Trophoblast cell (in vitro differentiated cells and primary cell): ENCODE measurements at regions not wholly inside any gene's neighbourhood (a gene's known extent, or its start where the extent isn't known, plus 50 kb on each side); places are given as distances from the start of the nearest gene placed in this dataset.

Experiments
- DNase-seq, 2 donors: peaks; one replicate each; pipeline ENCODE4 v3.0.0-alpha.2; 2016
- H2AFZ ChIP-seq: 2 replicates; pipeline ENCODE4 v1.6.1; 2013; ENCODE audit warnings: low read length, moderate library complexity, mild to moderate bottlenecking; ENCODE audit not compliant: insufficient read depth, poor library complexity
- H2AK5ac ChIP-seq: 2 replicates; pipeline ENCODE4 v1.6.1; 2013; ENCODE audit warnings: mild to moderate bottlenecking, low read length
- H2BK120ac ChIP-seq: 2 replicates; pipeline ENCODE4 v1.6.1; 2013; ENCODE audit warnings: low read length, mild to moderate bottlenecking, moderate library complexity; ENCODE audit not compliant: insufficient read depth, poor library complexity
- H2BK12ac ChIP-seq: 2 replicates; pipeline ENCODE4 v1.6.1; 2013; ENCODE audit warnings: mild to moderate bottlenecking, low read length, moderate library complexity
- H2BK5ac ChIP-seq: 2 replicates; pipeline ENCODE4 v1.6.1; 2013; ENCODE audit warnings: low read length, low read depth, moderate library complexity, mild to moderate bottlenecking; ENCODE audit not compliant: poor library complexity
- H3K14ac ChIP-seq: 2 replicates; pipeline ENCODE4 v1.6.1; 2013; ENCODE audit warnings: mild to moderate bottlenecking, low read length
- H3K18ac ChIP-seq: 2 replicates; pipeline ENCODE4 v1.6.1; 2013; ENCODE audit warnings: mild to moderate bottlenecking, low read length
- H3K23ac ChIP-seq: 2 replicates; pipeline ENCODE4 v1.6.1; 2013; ENCODE audit warnings: low read length
- H3K27ac ChIP-seq: 2 replicates; pipeline ENCODE4 v1.5.1; 2013; ENCODE audit warnings: low read depth, mild to moderate bottlenecking, inconsistent platforms, low read length, moderate library complexity
- H3K27me3 ChIP-seq: 2 replicates; pipeline ENCODE4 v1.6.1; 2013; ENCODE audit warnings: inconsistent platforms, mild to moderate bottlenecking, low read length, moderate library complexity; ENCODE audit not compliant: insufficient read depth
- H3K36me3 ChIP-seq, 2 experiments: 1 replicate in 1 of 2; 2 replicates in 1 of 2; pipeline ENCODE4 v1.6.1; 2013; ENCODE audit warnings: low read length in 2 of 2, mild to moderate bottlenecking in 2 of 2, moderate library complexity in 1 of 2; ENCODE audit not compliant: insufficient read depth in 2 of 2, control insufficient read depth in 1 of 2
- H3K4ac ChIP-seq: 2 replicates; pipeline ENCODE4 v1.6.1; 2013; ENCODE audit warnings: low read depth, mild to moderate bottlenecking, low read length, moderate library complexity
- H3K4me1 ChIP-seq, 2 experiments: 1 replicate in 1 of 2; 2 replicates in 1 of 2; pipeline ENCODE4 v1.6.1; 2013; ENCODE audit warnings: low read length in 2 of 2, mild to moderate bottlenecking in 2 of 2, moderate library complexity in 1 of 2; ENCODE audit not compliant: insufficient read depth in 2 of 2, control insufficient read depth in 1 of 2
- H3K4me2 ChIP-seq: 2 replicates; pipeline ENCODE4 v1.6.1; 2013; ENCODE audit warnings: inconsistent platforms, mild to moderate bottlenecking, low read length, moderate library complexity
- H3K4me3 ChIP-seq: 2 replicates; pipeline ENCODE4 v1.5.1; 2013; ENCODE audit warnings: mild to moderate bottlenecking, low read depth, low read length, inconsistent platforms
- H3K79me1 ChIP-seq: one replicate; pipeline ENCODE4 v1.6.1; 2013; ENCODE audit warnings: low read length
- H3K79me2 ChIP-seq: 2 replicates; pipeline ENCODE4 v1.6.1; 2013; ENCODE audit warnings: low read length, mild to moderate bottlenecking; ENCODE audit not compliant: control insufficient read depth, insufficient read depth, poor library complexity
- H3K9ac ChIP-seq: 2 replicates; pipeline ENCODE4 v1.6.1; 2013; ENCODE audit warnings: mild to moderate bottlenecking, low read length
- H3K9me3 ChIP-seq: 2 replicates; pipeline ENCODE4 v1.6.1; 2013; ENCODE audit warnings: low read depth, mild to moderate bottlenecking, control low read depth, inconsistent platforms, low read length; ENCODE audit not compliant: insufficient read depth
- H4K12ac ChIP-seq: 2 replicates; pipeline ENCODE4 v1.6.1; 2013; ENCODE audit warnings: low read depth, mild to moderate bottlenecking, low read length, moderate library complexity
- H4K8ac ChIP-seq: 2 replicates; pipeline ENCODE4 v1.6.1; 2013; ENCODE audit warnings: low read depth, mild to moderate bottlenecking, low read length, moderate library complexity
- H4K91ac ChIP-seq: one replicate; pipeline ENCODE4 v1.6.1; 2013; ENCODE audit warnings: low read depth, mild to moderate bottlenecking, low read length, moderate library complexity
- WGBS: extraction: QIAGEN DNeasy Blood & Tissue Kit; methylation state at CpG from one replicate; pipeline ENCODE4 v1.1.7; 2013; ENCODE audit warnings: missing lambda C conversion rate; ENCODE audit not compliant: insufficient read length, insufficient coverage; ENCODE audit errors: extremely low coverage; 5-methylcytosine and 5-hydroxymethylcytosine counted together

DNA sequence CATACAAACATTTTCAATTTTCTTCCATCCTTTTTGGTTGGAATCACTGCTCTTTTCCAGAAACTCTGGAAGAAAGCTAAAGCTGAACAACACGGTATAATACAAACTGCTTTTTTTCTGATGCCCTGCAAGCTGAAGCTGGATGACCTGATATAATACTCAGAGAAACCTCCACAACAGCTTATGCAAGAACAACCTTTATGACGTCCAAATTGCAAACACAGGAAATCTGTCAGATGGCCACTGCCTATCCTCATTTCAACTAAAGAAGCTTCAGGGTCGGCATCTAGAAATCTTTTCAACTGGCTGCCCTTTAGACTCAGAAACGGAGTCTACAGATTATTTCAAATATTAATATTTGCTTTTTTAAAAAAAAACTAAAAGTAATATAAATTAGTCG is 106.5 kb upstream of the PRDM9 start:
- no peaks in the 10 kb centered on the region for H3K36me3 ChIP-seq
- no CpG with 5 or more reads among the region's 5 CpGs for WGBS
- no peak overlapping the region for H4K8ac ChIP-seq

DNA sequence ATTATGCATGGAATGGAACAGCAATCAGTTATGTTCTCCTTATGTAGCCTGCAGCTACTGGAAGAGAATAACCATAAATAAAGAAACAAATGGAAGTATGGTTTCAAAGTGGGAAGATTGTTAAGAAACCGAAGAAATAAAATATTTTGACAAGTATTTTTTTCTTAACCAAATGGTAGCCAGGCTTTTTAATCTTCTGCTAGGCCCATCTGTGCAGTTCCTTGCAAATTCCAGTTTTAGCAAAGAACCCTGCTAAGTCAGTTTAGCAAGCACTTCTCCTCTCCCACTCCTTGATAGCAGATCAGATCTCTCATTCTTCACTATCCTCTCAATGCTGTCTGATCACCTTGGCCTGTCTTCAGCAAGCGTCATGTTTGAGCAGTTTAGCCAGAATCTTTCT is 111.1 kb upstream of the PRDM9 start:
- no peaks in the 10 kb centered on the region for H3K79me1 ChIP-seq
- WGBS = no CpG with 5 or more reads among the region's 2 CpGs

More for the DNA sequence above, 106.5 kb upstream of the PRDM9 start:
- Histone ChIP-seq H3K9ac (no peak overlapping the region), H4K12ac (no peak overlapping the region), H3K18ac (no peak overlapping the region), H3K14ac (no peak overlapping the region), H2BK120ac (no peak overlapping the region), H3K23ac (no peak overlapping the region), H4K91ac (no peak overlapping the region), H3K4me1 (no peaks in the 10 kb centered on the region), H3K27me3 (no peaks in the 10 kb centered on the region), H2BK12ac (no peak overlapping the region), H3K4ac (no peak overlapping the region), H2BK5ac (no peak overlapping the region), H3K4me3 (no peak overlapping the region), H3K4me2 (no peak overlapping the region), H3K79me1 (no peaks in the 10 kb centered on the region), H3K9me3 (no peaks in the 10 kb centered on the region), H3K79me2 (no peaks in the 10 kb centered on the region), H3K27ac (no peak overlapping the region), H2AK5ac (no peak overlapping the region), H2AFZ (no peak overlapping the region)
- no peak for DNase-seq

DNA sequence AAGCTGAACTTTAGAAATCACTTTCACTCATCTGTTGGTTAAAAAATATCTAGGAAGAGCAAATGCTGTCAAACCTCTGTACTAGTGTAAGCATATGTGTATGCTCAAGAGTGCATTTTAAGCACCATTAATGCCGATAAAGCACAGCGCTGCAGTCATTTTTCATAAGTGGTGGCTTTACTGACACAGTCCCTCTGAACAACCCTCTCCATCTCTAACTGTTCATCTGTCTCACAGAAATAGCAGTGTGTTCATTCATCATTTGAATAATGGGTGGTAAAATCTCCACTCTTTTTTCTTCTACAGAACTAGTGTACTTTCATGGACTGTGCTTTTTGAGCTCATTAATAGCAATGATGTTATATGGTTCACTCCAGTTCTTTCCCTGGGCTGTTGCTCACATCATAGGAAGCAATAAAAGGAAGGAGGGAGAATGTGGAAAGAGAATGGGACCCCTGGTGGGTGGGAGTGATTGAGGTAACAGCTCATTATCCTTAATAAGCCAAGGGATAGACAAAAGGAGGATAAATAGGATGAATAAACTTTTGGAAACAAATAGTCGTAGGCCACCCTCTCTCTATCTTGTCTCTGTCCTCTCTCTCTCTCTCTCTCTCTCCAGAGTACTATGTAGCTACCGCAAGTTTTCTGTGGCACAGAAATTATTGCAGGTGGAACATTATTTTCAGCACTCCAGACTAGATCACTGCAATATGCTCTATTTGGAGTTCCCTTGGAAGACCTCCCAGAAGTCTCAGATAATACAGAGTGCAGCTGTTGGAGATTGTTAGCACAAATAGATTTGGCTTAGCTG is 117.9 kb upstream of the PRDM9 start:
- H3K79me1 ChIP-seq = no peaks in the 10 kb centered on the region
- H3K4me3 ChIP-seq = no peak overlapping the region
- WGBS = no CpG with 5 or more reads among the region's 4 CpGs
- H3K9ac ChIP-seq = no peak overlapping the region
- no peak for DNase-seq
- no peak overlapping the region for H3K18ac ChIP-seq
- no peak overlapping the region for H3K14ac ChIP-seq
- H3K23ac ChIP-seq = no peak overlapping the region
- no peak overlapping the region for H4K91ac ChIP-seq
- no peak overlapping the region for H2AK5ac ChIP-seq
- H3K36me3 ChIP-seq = no peaks in the 10 kb centered on the region
- H3K4me1 ChIP-seq = no peaks in the 10 kb centered on the region
- H3K9me3 ChIP-seq = no peaks in the 10 kb centered on the region
- no peak overlapping the region for H3K27ac ChIP-seq
- no peak overlapping the region for H2BK120ac ChIP-seq
- H3K27me3 ChIP-seq = no peaks in the 10 kb centered on the region
- no peak overlapping the region for H3K4ac ChIP-seq
- no peak overlapping the region for H2BK12ac ChIP-seq
- H4K12ac ChIP-seq = no peak overlapping the region
- H3K79me2 ChIP-seq = no peaks in the 10 kb centered on the region
- no peak overlapping the region for H3K4me2 ChIP-seq
- no peak overlapping the region for H2BK5ac ChIP-seq
- H4K8ac ChIP-seq = no peak overlapping the region
- no peak overlapping the region for H2AFZ ChIP-seq

More for the DNA sequence above, 111.1 kb upstream of the PRDM9 start:
- H3K4me2 ChIP-seq = no peak overlapping the region
- no peaks in the 10 kb centered on the region for H3K36me3 ChIP-seq
- H3K27me3 ChIP-seq = no peaks in the 10 kb centered on the region
- no peak overlapping the region for H4K8ac ChIP-seq
- no peak overlapping the region for H2BK120ac ChIP-seq
- H3K23ac ChIP-seq = no peak overlapping the region
- H2BK12ac ChIP-seq = no peak overlapping the region
- no peaks in the 10 kb centered on the region for H3K9me3 ChIP-seq
- H3K4ac ChIP-seq = no peak overlapping the region
- H2BK5ac ChIP-seq = no peak overlapping the region
- H2AFZ ChIP-seq = no peak overlapping the region
- no peak overlapping the region for H3K4me3 ChIP-seq
- no peak overlapping the region for H3K18ac ChIP-seq
- H3K27ac ChIP-seq = no peak overlapping the region
- H2AK5ac ChIP-seq = no peak overlapping the region
- H4K12ac ChIP-seq = no peak overlapping the region
- no peak for DNase-seq
- no peaks in the 10 kb centered on the region for H3K4me1 ChIP-seq
- H3K79me2 ChIP-seq = no peaks in the 10 kb centered on the region
- no peak overlapping the region for H3K14ac ChIP-seq
- no peak overlapping the region for H3K9ac ChIP-seq
- H4K91ac ChIP-seq = no peak overlapping the region

DNA sequence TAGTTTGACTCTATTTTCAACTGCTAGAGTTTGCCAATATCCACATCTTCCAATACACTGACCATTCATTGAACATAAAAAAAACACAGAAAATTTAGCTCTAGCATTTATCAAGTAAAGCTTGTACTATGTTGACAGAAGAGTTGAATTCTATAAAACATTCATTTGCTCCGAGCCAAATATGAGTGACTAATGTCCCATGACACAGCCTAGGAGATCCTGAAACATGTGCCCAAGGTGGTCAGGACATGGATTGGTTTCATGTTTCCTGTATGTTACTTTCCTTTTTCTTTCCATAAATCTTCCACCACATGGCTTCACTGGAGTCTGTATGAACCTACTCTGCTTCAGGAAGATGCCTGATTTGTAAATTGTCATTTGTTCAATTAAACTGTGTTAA is 122.4 kb upstream of the PRDM9 start:
- Histone ChIP-seq H2BK12ac (no peak overlapping the region), H3K23ac (no peak overlapping the region), H3K27ac (no peak overlapping the region), H4K12ac (no peak overlapping the region), H3K4me3 (no peak overlapping the region), H3K79me1 (no peaks in the 10 kb centered on the region), H3K18ac (no peak overlapping the region), H2BK5ac (no peak overlapping the region), H3K4ac (no peak overlapping the region), H3K36me3 (no peaks in the 10 kb centered on the region), H3K14ac (no peak overlapping the region), H3K4me1 (no peaks in the 10 kb centered on the region), H2AK5ac (no peak overlapping the region), H3K4me2 (no peak overlapping the region), H3K9ac (no peak overlapping the region), H4K8ac (no peak overlapping the region), H3K27me3 (no peaks in the 10 kb centered on the region), H2BK120ac (no peak overlapping the region), H3K9me3 (no peaks in the 10 kb centered on the region), H4K91ac (no peak overlapping the region), H2AFZ (no peak overlapping the region), H3K79me2 (no peaks in the 10 kb centered on the region)
- no peak for DNase-seq
- WGBS = no CpG with 5 or more reads among the region's 1 CpG
